Stimulated activated CD8-positive, alpha-beta memory T cell treated with anti-CD3 and anti-CD28 coated beads, Interleukin-12 subunit alpha, Interleukin-12 subunit beta, amount 100 ng/mL, for 1 hour (primary cell): ENCODE measurements at regions not wholly inside any gene's neighbourhood (a gene's known extent, or its start where the extent isn't known, plus 50 kb on each side); places are given as distances from the start of the nearest gene placed in this dataset.
"Not testable (repeated sequence)": the region's sequence is repeated elsewhere in the genome, so short reads cannot be mapped to it uniquely, and the experiment has no call there.

Experiments used
- DNase-seq: peaks from one replicate; pipeline ENCODE4 v3.0.0-alpha.2; 2020; ENCODE audit warnings: low read depth

- no peak for DNase-seq
These were observed 256.4 kb downstream of the GATA3 start for GRCh38 chr10:8310930-8311329.

- DNase-seq: no peak
These were observed 257.1 kb downstream of the GATA3 start for GRCh38 chr10:8311526-8312070.

- no peak for DNase-seq
These were observed 257.6 kb downstream of the GATA3 start for GRCh38 chr10:8312079-8312478.

GRCh38 chr10:8312781-8313180 is 258.3 kb downstream of the GATA3 start:
- no peak for DNase-seq

- DNase-seq: no peak
These were observed 260.0 kb downstream of the GATA3 start for GRCh38 chr10:8314486-8314885.

- DNase-seq: no peak
These were observed 261.1 kb downstream of the GATA3 start for GRCh38 chr10:8315619-8316021.

GRCh38 chr10:8316284-8316683 is 261.8 kb downstream of the GATA3 start:
- DNase-seq: no peak

GRCh38 chr10:8318429-8318828 is 263.9 kb downstream of the GATA3 start:
- not testable (repeated sequence) for DNase-seq

- DNase-seq: no peak
These were observed 264.5 kb downstream of the GATA3 start for GRCh38 chr10:8318956-8319355.

- DNase-seq: no peak
These were observed 265.2 kb downstream of the GATA3 start for GRCh38 chr10:8319704-8320103.

GRCh38 chr10:8321990-8322389 is 267.5 kb downstream of the GATA3 start:
- no peak for DNase-seq

GRCh38 chr10:8323428-8324054 is 269.1 kb downstream of the GATA3 start:
- no peak for DNase-seq

GRCh38 chr10:8325024-8325980 is 270.8 kb downstream of the GATA3 start:
- DNase-seq: no peak

- no peak for DNase-seq
These were observed 272.1 kb downstream of the GATA3 start for GRCh38 chr10:8326396-8327139.

- no peak for DNase-seq
These were observed 272.6 kb downstream of the GATA3 start for GRCh38 chr10:8327140-8327423.

- DNase-seq: no peak
These were observed 276.9 kb downstream of the GATA3 start for GRCh38 chr10:8331387-8331786.

GRCh38 chr10:8331896-8332729 is 277.6 kb downstream of the GATA3 start:
- DNase-seq: peak; percentile 83

GRCh38 chr10:8332730-8333111 is 278.2 kb downstream of the GATA3 start:
- no peak for DNase-seq

GRCh38 chr10:8334631-8335030 is 280.1 kb downstream of the GATA3 start:
- DNase-seq: no peak

GRCh38 chr10:8336629-8337331 is 282.3 kb downstream of the GATA3 start:
- no peak for DNase-seq

GRCh38 chr10:8337332-8337651 is 282.8 kb downstream of the GATA3 start:
- DNase-seq: no peak
